Activated T-cell treated with anti-CD3 and anti-CD28 coated beads, Interleukin-2, amount 50 U/mL, for 4 hours (primary cell): ENCODE measurements at regions not wholly inside any gene's neighbourhood (a gene's known extent, or its start where the extent isn't known, plus 50 kb on each side); places are given as distances from the start of the nearest gene placed in this dataset.
"Not testable (repeated sequence)": the region's sequence is repeated elsewhere in the genome, so short reads cannot be mapped to it uniquely, and the experiment has no call there.

Experiments
- ATAC-seq, 2 donors: fragments of 200-7000 bp; cut with Tn5 transposase; one replicate each; pipeline ENCODE4 v1.10.0; 2021
- DNase-seq: peaks from one replicate; pipeline ENCODE4 v3.0.0-alpha.2; 2020
- H3K27me3 Mint-ChIP-seq: one replicate; pipeline ENCODE4 v1.8.0; 2021; ENCODE audit warnings: low read depth, mixed read lengths
- H3K36me3 Mint-ChIP-seq: one replicate; pipeline ENCODE4 v1.8.0; 2022; ENCODE audit warnings: mixed read lengths; ENCODE audit not compliant: insufficient read depth
- H3K4me1 Mint-ChIP-seq: one replicate; pipeline ENCODE4 v1.8.0; 2021; ENCODE audit warnings: low read depth, mixed read lengths
- H3K4me3 Mint-ChIP-seq: one replicate; pipeline ENCODE4 v1.8.0; 2021; ENCODE audit warnings: mild to moderate bottlenecking, moderate library complexity, mixed read lengths
- H3K9me3 Mint-ChIP-seq: one replicate; pipeline ENCODE4 v1.8.0; 2021; ENCODE audit warnings: mixed read lengths

DNA sequence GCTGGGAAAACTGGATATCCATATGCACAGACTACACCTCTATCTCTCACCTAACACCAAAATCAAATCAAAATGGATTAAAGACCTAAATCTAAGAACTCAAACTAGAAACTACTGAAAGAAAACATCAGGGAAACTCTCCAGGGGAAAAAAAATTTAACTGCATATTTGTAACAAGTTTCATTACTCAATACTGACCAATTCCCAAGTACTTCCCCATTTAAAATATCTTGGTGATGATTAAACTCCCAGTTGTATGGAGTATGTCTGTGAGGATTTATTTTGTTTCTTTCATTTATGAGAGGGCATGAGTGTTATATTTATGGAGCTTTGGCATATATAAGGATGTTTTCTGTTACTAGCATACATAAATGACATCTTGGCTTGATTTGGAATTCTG, 112.3 kb upstream of the IL15 start:
- DNase-seq: no peak
- Mint-ChIP-seq H3K4me3 (no peak overlapping the region), H3K27me3 (peaks cover 7% of the 10 kb centered on the region), H3K36me3 (no peaks in the 10 kb centered on the region), H3K4me1 (no peaks in the 10 kb centered on the region), H3K9me3 (peaks cover 11% of the 10 kb centered on the region)
- no peak for ATAC-seq

DNA sequence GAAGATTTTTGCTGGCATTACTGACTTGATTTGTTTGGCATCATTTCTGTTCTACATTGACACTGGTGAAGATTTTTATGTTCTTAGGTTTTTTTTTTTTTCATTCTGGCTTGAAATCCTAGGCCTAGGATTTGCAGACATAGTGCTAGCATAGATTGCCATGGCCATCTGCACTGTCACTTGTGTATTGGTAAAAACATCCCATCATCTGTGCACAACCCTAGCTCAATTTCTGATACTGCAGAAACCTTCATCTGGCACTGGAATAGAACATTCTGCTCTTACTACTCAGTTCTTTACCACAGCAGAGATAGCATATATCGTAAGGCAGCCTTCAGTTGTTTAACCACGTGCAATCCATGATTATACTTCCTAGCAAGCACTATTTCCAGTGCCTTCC, 111.5 kb upstream of the IL15 start:
- Mint-ChIP-seq H3K9me3 (peaks cover 11% of the 10 kb centered on the region), H3K4me3 (no peak overlapping the region), H3K27me3 (peaks cover 7% of the 10 kb centered on the region), H3K4me1 (no peaks in the 10 kb centered on the region), H3K36me3 (no peaks in the 10 kb centered on the region)
- DNase-seq (no peak), ATAC-seq (no peak)

DNA sequence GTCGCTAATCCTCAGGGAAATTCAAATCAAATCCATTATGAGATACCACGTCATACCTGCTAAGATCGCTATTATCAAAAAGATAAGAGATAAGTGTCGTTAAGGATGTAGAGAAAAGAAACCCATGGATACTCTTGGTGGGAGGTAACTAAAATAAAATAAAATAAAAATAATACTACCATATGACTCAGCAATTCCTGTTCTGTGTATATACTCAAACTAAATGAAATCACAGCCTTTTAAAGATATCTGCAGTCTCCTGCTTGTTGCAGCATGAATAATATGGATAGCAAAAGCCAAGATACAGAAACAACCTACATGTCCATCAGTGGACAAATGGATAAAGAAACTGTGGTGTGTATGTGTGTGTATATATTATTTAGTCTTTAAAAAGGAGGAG, 105.8 kb upstream of the IL15 start:
- no peaks in the 10 kb centered on the region for H3K27me3 Mint-ChIP-seq
- H3K9me3 Mint-ChIP-seq: peaks cover 11% of the 10 kb centered on the region

DNA sequence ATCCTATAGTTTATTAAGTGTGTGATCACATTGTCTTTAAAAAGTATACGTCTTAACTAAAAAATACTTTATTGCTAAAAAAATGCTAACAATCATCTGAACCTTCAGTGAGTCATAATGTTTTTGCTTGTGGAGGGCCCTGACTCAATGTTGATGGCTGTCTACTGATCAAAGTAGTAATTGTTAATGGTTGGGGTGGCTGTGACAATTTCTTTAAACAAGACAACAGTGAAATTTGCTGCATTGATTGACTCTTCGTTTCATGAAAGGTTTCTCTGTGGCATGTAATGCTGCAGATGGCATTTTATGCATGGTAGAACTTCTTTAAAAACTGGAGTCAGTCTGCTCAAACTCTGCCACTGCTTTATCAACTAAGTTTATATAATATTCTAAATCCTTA, 101.4 kb upstream of the IL15 start:
- Mint-ChIP-seq H3K9me3 (peaks cover 14% of the 10 kb centered on the region), H3K4me3 (no peak overlapping the region), H3K27me3 (no peaks in the 10 kb centered on the region), H3K4me1 (no peaks in the 10 kb centered on the region), H3K36me3 (no peaks in the 10 kb centered on the region)
- ATAC-seq (no peak), DNase-seq (no peak)

More for the DNA sequence above, 105.8 kb upstream of the IL15 start:
- Mint-ChIP-seq H3K36me3 (no peaks in the 10 kb centered on the region), H3K4me3 (no peak overlapping the region), H3K4me1 (no peaks in the 10 kb centered on the region)
- DNase-seq (no peak), ATAC-seq (no peak)

DNA sequence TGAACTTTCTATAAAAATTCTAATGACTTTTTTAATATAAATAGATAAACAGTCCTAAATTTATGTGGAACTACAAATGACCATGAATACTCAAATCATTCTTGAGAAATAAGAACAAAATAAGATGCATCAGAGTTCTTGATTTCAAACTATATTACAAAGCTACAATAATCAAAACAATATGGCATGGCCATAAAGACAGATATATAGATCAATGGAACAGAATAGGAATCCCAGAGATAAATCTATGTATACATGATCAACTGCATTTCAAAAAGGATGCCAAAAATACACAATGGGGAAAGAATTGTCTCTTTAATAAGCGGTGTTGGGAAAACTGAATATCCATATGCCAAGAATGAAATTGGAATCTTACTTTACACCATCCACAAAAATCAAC, 98.4 kb upstream of the IL15 start:
- no peaks in the 10 kb centered on the region for H3K27me3 Mint-ChIP-seq
- no peaks in the 10 kb centered on the region for H3K4me1 Mint-ChIP-seq
- H3K4me3 Mint-ChIP-seq: no peak overlapping the region
- DNase-seq (no peak), ATAC-seq (no peak)
- peaks cover 14% of the 10 kb centered on the region for H3K9me3 Mint-ChIP-seq
- H3K36me3 Mint-ChIP-seq: no peaks in the 10 kb centered on the region

DNA sequence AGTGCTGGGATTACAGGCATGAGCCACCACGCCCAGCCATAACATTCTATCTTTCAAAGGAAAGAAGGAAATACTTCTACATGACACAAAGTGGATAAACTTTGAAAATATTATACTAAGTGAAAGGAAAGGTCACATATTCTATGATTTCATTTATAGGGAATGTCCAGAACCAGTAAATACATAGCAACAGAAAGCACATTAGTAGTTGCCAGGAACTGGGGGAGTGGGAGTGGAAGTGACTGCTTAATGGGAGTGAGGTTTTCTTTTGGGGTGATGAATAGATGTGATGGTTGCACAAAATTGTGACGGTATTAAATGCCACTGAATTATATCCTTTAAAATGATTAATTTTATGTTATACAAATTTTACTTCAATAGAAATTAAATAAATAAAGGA, 95.7 kb upstream of the IL15 start:
- ATAC-seq (no peak), DNase-seq (no peak)
- Mint-ChIP-seq H3K9me3 (peaks cover 14% of the 10 kb centered on the region), H3K27me3 (no peaks in the 10 kb centered on the region), H3K4me3 (no peak overlapping the region), H3K4me1 (no peaks in the 10 kb centered on the region), H3K36me3 (no peaks in the 10 kb centered on the region)

DNA sequence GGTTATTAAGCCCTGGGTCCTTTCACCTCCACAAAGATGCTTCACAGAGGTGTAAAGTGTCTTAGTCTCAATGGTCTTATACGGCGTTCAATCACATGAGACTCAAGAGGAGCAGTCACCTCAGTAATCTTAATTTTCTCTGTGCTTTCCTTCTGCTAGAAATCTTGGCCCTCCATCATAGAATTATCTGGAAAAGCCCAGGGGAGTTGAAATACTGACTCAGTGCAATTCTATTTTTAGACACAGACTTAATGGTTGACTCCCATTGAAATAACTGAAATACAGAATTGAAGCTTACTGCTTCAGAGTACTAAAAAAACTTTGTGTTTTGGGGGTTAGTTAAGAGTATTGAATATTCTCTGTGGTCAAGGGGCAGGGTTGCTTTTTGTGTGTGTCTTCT, 94.5 kb upstream of the IL15 start:
- H3K4me1 Mint-ChIP-seq: no peaks in the 10 kb centered on the region
- no peaks in the 10 kb centered on the region for H3K27me3 Mint-ChIP-seq
- DNase-seq (no peak), ATAC-seq (no peak)
- H3K36me3 Mint-ChIP-seq: no peaks in the 10 kb centered on the region
- peaks cover 14% of the 10 kb centered on the region for H3K9me3 Mint-ChIP-seq
- no peak overlapping the region for H3K4me3 Mint-ChIP-seq

DNA sequence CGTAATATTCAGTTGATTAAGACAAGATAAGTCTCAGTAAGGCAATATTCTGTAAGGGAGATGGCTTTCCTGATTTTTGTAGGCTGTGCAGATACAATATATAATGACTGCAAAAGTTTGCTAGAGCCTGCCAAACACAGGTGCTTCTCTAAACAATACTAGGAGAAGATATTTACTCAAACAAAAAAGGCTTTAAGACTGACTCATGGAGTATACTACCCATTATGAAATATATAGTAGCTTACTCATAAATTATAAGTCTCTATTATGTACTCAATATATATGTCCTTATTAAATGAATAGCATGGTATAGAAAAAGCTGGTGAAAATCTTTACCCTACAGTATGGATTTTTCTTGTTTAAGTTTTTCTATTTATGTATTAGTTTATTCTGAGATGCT, 93.2 kb upstream of the IL15 start:
- Mint-ChIP-seq H3K4me1 (no peaks in the 10 kb centered on the region), H3K9me3 (peaks cover 7% of the 10 kb centered on the region)

DNA sequence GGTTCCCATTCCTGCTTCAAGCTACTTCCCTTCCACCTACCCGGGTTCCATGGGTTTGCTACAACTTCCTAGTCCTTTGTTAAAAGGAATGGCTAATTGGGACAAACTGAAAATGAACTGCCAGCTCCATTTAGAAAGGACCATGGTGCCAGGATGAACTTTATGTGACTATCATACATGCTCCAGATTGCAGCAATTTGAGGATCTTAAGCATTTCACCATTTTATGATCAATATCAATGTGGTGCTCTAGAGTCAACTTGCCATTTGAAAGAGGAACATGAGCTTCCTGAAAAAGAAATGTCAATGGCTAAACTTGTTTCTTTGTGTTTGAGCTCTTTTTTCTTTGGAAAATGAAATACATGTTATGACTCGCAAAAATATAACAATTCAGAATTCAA, 92.7 kb upstream of the IL15 start:
- no peaks in the 10 kb centered on the region for H3K27me3 Mint-ChIP-seq
- H3K4me3 Mint-ChIP-seq: no peak overlapping the region
- no peak for ATAC-seq
- no peak for DNase-seq
- peaks cover 2% of the 10 kb centered on the region for H3K9me3 Mint-ChIP-seq
- H3K4me1 Mint-ChIP-seq: no peaks in the 10 kb centered on the region
- H3K36me3 Mint-ChIP-seq: no peaks in the 10 kb centered on the region

More for the DNA sequence above, 93.2 kb upstream of the IL15 start:
- Mint-ChIP-seq H3K36me3 (no peaks in the 10 kb centered on the region), H3K4me3 (no peak overlapping the region), H3K27me3 (no peaks in the 10 kb centered on the region)
- no peak for ATAC-seq
- no peak for DNase-seq

DNA sequence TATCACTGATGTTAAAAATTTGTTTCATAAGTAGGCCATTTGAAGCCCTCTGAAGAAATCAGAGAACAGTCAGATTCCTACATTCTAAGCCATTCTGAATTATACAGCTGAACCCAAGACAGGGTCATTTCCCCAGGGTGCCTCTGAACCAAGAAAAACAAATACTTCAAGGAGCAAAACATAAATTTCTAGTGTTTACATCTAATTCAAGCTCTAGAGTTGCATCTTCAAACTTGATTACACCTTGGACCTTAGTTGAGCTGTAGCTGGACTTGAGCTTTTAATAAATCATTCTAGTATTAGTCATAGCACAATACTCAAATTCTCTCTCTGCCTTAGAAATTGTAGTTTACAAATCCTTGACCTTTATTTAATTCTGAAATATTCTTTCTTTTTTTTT, 87.6 kb upstream of the IL15 start:
- DNase-seq (no peak), ATAC-seq (no peak)
- Mint-ChIP-seq H3K4me1 (no peaks in the 10 kb centered on the region), H3K36me3 (no peaks in the 10 kb centered on the region), H3K4me3 (no peak overlapping the region), H3K9me3 (peaks cover 6% of the 10 kb centered on the region), H3K27me3 (peaks cover 4% of the 10 kb centered on the region)

DNA sequence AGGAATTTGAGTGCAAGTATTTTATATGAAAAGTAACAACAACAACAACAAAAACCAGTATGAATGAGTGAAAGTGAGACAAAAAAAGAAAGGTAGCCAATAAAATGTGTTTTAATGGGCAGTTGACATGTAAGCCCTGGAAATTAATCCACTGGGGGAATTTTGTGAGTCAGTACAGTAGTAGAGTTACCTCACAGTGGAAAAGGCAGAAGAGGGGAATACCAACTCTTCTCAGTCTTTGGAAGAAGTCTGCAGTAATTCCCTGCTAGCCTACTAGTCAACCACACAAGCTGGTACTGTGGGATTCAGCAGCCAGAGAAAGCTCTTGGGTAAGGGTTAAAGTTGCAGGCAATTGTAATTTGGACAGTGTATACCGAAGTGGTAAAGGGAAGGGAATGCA, 76.3 kb upstream of the IL15 start:
- DNase-seq (no peak), ATAC-seq (no peak)
- H3K4me1 Mint-ChIP-seq: no peaks in the 10 kb centered on the region
- no peaks in the 10 kb centered on the region for H3K9me3 Mint-ChIP-seq
- H3K4me3 Mint-ChIP-seq: no peak overlapping the region
- no peaks in the 10 kb centered on the region for H3K36me3 Mint-ChIP-seq
- H3K27me3 Mint-ChIP-seq: no peaks in the 10 kb centered on the region

DNA sequence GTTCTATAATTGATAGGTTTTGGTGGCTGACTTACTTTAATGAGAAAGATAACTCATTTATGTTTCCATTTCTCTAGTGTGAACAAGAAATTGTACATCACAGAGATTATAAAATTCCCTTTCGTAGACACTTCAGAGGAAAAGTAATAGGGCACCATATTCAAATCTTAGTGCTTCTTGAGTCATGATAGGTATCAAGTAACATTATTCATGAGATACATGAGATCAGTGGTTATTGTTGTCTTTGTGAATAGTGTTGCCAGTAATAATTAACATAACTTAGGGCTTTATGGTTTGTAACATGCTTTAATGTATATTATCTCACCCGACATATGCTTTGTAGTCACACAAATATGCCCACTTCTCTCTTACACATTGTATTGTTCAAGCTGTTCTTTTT, 73.7 kb upstream of the IL15 start:
- Mint-ChIP-seq H3K36me3 (no peaks in the 10 kb centered on the region), H3K4me3 (no peak overlapping the region), H3K9me3 (no peaks in the 10 kb centered on the region), H3K27me3 (no peaks in the 10 kb centered on the region), H3K4me1 (no peaks in the 10 kb centered on the region)
- ATAC-seq: no peak
- DNase-seq: no peak

DNA sequence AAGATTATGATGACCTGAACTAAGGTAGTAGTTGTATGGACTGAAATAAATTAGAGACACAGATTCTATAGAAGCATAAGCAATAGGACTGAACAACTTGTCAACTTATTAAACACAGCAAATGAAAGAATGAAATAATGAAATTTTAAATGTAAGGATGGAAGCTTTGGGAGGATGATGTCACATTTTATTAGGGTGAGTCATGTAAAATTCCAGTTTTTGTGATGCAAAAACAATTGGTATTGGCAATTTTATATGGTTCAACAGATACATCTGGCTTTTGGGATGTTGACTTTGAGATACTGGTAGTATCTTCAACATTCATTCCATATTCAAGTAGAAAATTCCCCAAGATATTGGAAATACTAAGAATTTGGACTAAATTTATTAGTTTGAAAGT, 72.7 kb upstream of the IL15 start:
- no peaks in the 10 kb centered on the region for H3K36me3 Mint-ChIP-seq
- H3K27me3 Mint-ChIP-seq: no peaks in the 10 kb centered on the region
- no peaks in the 10 kb centered on the region for H3K4me1 Mint-ChIP-seq
- DNase-seq (no peak), ATAC-seq (no peak)
- H3K4me3 Mint-ChIP-seq: no peak overlapping the region
- H3K9me3 Mint-ChIP-seq: no peaks in the 10 kb centered on the region

DNA sequence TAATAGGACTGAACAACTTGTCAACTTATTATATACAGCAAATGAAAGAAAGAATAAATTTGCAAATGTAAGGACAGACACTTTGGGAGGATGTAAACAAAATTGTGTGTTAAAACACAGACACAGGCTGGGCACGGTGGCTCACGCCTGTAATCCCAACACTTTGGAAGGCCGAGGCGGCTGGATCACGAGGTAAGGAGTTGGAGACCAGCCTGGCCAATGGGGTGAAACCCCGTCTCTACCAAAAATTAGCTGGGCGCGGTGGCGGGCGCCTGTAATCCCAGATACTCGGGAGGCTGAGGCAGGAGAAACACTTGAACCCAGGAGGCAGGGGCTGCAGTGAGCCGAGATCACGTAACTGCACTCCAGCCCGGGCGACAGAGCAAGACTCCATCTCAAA, 71.4 kb upstream of the IL15 start:
- not testable (repeated sequence) for H3K9me3 Mint-ChIP-seq, DNase-seq, ATAC-seq, H3K27me3 Mint-ChIP-seq, H3K36me3 Mint-ChIP-seq, H3K4me1 Mint-ChIP-seq, H3K4me3 Mint-ChIP-seq

DNA sequence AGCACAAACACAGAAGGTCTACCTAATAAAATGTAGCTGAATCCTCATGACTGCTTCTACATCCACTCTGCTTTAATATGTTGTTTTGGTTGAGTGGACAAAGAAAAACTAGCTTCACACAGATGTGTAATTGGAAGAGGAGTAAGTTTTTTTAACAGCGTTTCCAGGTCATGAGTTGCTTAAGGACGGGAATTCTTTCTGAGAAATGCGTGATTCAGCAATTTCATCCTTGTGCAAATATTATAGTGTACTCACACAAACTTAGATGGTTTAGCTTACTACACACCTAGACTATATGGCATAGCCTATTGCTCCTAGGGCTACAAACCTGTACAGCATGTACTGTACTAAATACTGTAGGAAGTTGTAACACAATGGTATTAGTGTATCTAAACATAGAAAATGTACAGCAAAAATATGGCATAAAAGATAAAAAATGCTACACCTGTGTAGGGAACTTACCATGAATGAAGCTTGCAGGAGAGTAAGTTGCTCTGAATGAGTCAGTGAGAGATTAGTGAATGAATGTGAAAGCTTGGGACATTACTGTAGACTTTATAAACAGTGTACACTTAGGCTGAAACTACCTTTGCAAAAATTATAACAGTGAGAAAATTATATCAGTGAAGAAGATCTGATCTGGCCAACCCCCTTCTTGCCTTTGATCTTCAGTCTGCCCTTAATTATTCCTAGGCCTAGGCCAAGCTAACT, 70.8 kb upstream of the IL15 start:
- Mint-ChIP-seq H3K4me3 (no peak overlapping the region), H3K27me3 (no peaks in the 10 kb centered on the region), H3K9me3 (no peaks in the 10 kb centered on the region), H3K4me1 (no peaks in the 10 kb centered on the region), H3K36me3 (no peaks in the 10 kb centered on the region)
- no peak for ATAC-seq
- DNase-seq: no peak
